NCI-H1092 (cell line): ENCODE measurements at regions not wholly inside any gene's neighbourhood (a gene's known extent, or its start where the extent isn't known, plus 50 kb on each side); places are given as distances from the start of the nearest gene placed in this dataset.
A peak's percentile ranks its signal among the peaks of the same experiment; 100 is the strongest.
"Not testable (repeated sequence)": the region's sequence is repeated elsewhere in the genome, so short reads cannot be mapped to it uniquely, and the experiment has no call there.

ENCODE experiments used
- DNase-seq: peaks from one replicate; lab custom pipeline; 2025; lab: John Stamatoyannopoulos, UW

- DNase-seq: no peak
Measured at GRCh38 chr20:11173916-11174315, 500.1 kb upstream of the JAG1 start.

GRCh38 chr20:11174861-11175260, 501.1 kb upstream of the JAG1 start:
- no peak for DNase-seq

- DNase-seq: no peak
Measured at GRCh38 chr20:11176431-11176830, 502.6 kb upstream of the JAG1 start.

GRCh38 chr20:11178946-11179654, 505.3 kb upstream of the JAG1 start:
- no peak for DNase-seq

GRCh38 chr20:11180186-11180585, 506.4 kb upstream of the JAG1 start:
- DNase-seq: no peak

- DNase-seq: not testable (repeated sequence)
Measured at GRCh38 chr20:11181129-11181528, 507.3 kb upstream of the JAG1 start.

GRCh38 chr20:11181966-11182365, 508.2 kb upstream of the JAG1 start:
- no peak for DNase-seq

- no peak for DNase-seq
Measured at GRCh38 chr20:11182720-11183119, 508.9 kb upstream of the JAG1 start.

- DNase-seq: no peak
Measured at GRCh38 chr20:11186301-11187008, 512.7 kb upstream of the JAG1 start.

GRCh38 chr20:11188843-11189603, 515.2 kb upstream of the JAG1 start:
- DNase-seq: no peak

GRCh38 chr20:11190741-11191140, 516.9 kb upstream of the JAG1 start:
- no peak for DNase-seq

- no peak for DNase-seq
Measured at GRCh38 chr20:11192106-11192505, 518.3 kb upstream of the JAG1 start.

- no peak for DNase-seq
Measured at GRCh38 chr20:11193241-11193640, 519.4 kb upstream of the JAG1 start.

GRCh38 chr20:11195169-11195568, 521.4 kb upstream of the JAG1 start:
- no peak for DNase-seq

GRCh38 chr20:11195899-11196558, 522.2 kb upstream of the JAG1 start:
- no peak for DNase-seq

- DNase-seq: no peak
Measured at GRCh38 chr20:11197851-11198250, 524.1 kb upstream of the JAG1 start.

GRCh38 chr20:11200423-11200822, 526.6 kb upstream of the JAG1 start:
- DNase-seq: no peak

- DNase-seq: peak; percentile 47
Measured at GRCh38 chr20:11204926-11205768, 531.3 kb upstream of the JAG1 start.

- no peak for DNase-seq
Measured at GRCh38 chr20:11205769-11206362, 532.1 kb upstream of the JAG1 start.

GRCh38 chr20:11207749-11208502, 534.1 kb upstream of the JAG1 start:
- no peak for DNase-seq
